ENCODE measurements at regions not wholly inside any gene's neighbourhood (a gene's known extent, or its start where the extent isn't known, plus 50 kb on each side); places are given as distances from the start of the nearest gene placed in this dataset.

DNA sequence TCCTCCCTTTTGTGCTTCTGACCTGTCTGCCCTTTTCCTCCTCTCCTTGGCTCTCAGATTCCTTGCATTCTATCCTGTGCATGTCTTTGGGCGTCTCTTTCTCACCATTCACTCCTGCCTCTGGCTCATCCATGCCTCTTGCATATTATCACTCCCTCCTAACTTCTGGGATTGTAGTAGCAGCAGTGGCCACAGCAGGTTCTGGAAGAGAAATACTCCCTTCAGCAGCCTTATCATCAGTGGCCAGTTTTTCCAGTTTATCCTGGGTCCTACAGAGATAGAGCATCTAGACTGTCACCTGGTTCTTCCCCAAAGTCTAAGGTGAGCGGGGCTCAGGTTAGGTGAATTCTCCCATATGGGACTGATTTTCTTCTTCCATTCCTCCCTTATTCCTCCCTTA is 354.0 kb upstream of the CCL2 start:
- TF ChIP-seq EZH2 (IDR thresholded peaks at IDR 0.05; ENCODE audit: low read length, missing control alignments) (no peak), CTCF (conservative IDR thresholded peaks at IDR 0.05 in 1 of 2, IDR thresholded peaks at IDR 0.05 in 1 of 2; ENCODE audit: low read depth in 1 of 2, low read length in 2 of 2) (no peak)

Data from fibroblast of lung (primary cell).